Mononuclear cell (primary cell): ENCODE measurements at regions not wholly inside any gene's neighbourhood (a gene's known extent, or its start where the extent isn't known, plus 50 kb on each side); places are given as distances from the start of the nearest gene placed in this dataset.
"Not testable (repeated sequence)": the region's sequence is repeated elsewhere in the genome, so short reads cannot be mapped to it uniquely, and the experiment has no call there.

Source experiments
- H3K27me3 ChIP-seq: 2 replicates; pipeline ENCODE4 v1.6.0; 2011; ENCODE audit warnings: low read length, control low read depth; ENCODE audit not compliant: insufficient read depth
- H3K4me1 ChIP-seq: 2 replicates; pipeline ENCODE4 v1.5.1; 2011; ENCODE audit warnings: mild to moderate bottlenecking, low read length, control low read depth; ENCODE audit not compliant: insufficient read depth
- H3K4me3 ChIP-seq: 2 replicates; pipeline ENCODE4 v1.5.1; 2011; ENCODE audit warnings: mild to moderate bottlenecking, low read length, moderate library complexity
- H3K9me3 ChIP-seq: 2 replicates; pipeline ENCODE4 v1.5.1; 2011; ENCODE audit warnings: low read depth, mild to moderate bottlenecking, control low read depth, low read length

GRCh38 chr2:192411755-192412154 lies 217.0 kb upstream of the TMEFF2 start:
- H3K27me3 ChIP-seq, result no peaks in the 10 kb centered on the region
- no peaks in the 10 kb centered on the region for H3K9me3 ChIP-seq
- no peak overlapping the region for H3K4me3 ChIP-seq
- H3K4me1 ChIP-seq, result no peaks in the 10 kb centered on the region

- Histone ChIP-seq H3K9me3 (no peaks in the 10 kb centered on the region), H3K4me3 (no peak overlapping the region), H3K4me1 (no peaks in the 10 kb centered on the region), H3K27me3 (no peaks in the 10 kb centered on the region)
Measured at GRCh38 chr2:192410319-192410718, 215.6 kb upstream of the TMEFF2 start.

DNA sequence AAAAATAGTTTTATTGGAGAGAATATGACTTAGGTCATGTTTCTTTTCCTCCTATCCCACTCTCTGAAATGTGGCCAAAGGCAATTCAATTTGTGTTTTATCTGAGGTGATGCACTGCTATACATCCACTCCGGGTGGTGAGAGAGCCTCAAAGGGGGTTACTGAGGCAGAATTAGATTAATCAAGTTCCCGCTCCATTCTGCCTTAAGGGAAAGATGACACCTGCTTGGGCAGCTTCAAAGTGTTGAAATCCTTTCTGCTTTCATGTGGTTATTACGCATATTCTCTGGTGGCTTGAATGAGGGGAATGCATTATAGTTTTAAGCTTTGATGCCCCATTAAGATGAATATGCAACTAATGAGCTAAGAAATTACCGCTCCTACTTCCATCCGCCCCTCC lies 213.0 kb upstream of the TMEFF2 start:
- no peak overlapping the region for H3K4me3 ChIP-seq
- H3K4me1 ChIP-seq, result no peaks in the 10 kb centered on the region
- H3K27me3 ChIP-seq, result no peaks in the 10 kb centered on the region
- no peaks in the 10 kb centered on the region for H3K9me3 ChIP-seq

DNA sequence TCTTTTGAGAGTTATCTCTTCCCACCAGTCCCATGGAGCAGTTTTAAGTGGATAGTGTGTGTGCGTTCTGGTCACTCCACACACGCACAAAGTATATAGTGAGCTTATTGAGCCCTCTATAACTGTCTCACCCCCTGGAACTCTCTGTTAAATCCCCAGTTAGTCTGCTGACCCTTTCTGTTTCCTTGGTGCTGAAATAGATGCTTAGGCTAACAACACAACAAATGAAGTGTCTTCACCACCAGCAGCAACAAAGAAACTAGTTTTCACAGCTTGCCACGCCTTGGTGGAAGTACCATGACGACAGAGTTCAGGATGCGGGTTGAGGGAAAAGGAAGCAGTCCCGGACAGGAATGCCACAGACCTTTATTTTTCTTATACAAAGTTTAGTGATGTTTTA lies 203.5 kb upstream of the TMEFF2 start:
- Histone ChIP-seq H3K4me3 (no peak overlapping the region), H3K9me3 (no peaks in the 10 kb centered on the region), H3K4me1 (no peaks in the 10 kb centered on the region), H3K27me3 (no peaks in the 10 kb centered on the region)

DNA sequence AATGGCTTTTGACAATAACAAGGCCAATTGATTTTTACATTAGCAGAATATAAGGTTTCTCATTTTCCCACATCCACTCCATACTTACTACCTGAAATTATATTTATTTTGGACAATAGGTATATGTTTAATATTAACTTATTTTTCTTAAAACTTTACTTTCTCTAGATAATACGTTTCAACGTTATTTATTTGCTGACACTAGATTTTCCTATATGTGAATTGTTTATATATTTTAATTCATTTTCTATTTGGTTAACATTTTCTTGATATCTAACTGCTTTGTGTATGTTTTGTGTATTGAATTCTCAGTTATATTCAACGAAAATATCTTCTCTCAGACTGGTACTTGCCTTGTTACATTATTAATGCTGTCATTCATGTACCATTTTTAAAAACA lies 199.9 kb upstream of the TMEFF2 start:
- H3K4me1 ChIP-seq, result no peaks in the 10 kb centered on the region
- no peaks in the 10 kb centered on the region for H3K27me3 ChIP-seq
- no peaks in the 10 kb centered on the region for H3K9me3 ChIP-seq
- H3K4me3 ChIP-seq, result no peak overlapping the region

- no peaks in the 10 kb centered on the region for H3K27me3 ChIP-seq
- no peak overlapping the region for H3K4me3 ChIP-seq
- H3K4me1 ChIP-seq, result no peaks in the 10 kb centered on the region
- no peaks in the 10 kb centered on the region for H3K9me3 ChIP-seq
Measured at GRCh38 chr2:192391041-192391440, 196.3 kb upstream of the TMEFF2 start.

GRCh38 chr2:192390401-192390800 lies 195.7 kb upstream of the TMEFF2 start:
- no peaks in the 10 kb centered on the region for H3K4me1 ChIP-seq
- H3K4me3 ChIP-seq, result no peak overlapping the region
- H3K27me3 ChIP-seq, result no peaks in the 10 kb centered on the region
- H3K9me3 ChIP-seq, result no peaks in the 10 kb centered on the region

- H3K27me3 ChIP-seq, H3K4me1 ChIP-seq, H3K4me3 ChIP-seq, H3K9me3 ChIP-seq: not testable (repeated sequence)
Measured at GRCh38 chr2:192384191-192384590, 189.5 kb upstream of the TMEFF2 start.

GRCh38 chr2:192381082-192381481 lies 186.3 kb upstream of the TMEFF2 start:
- no peak overlapping the region for H3K4me3 ChIP-seq
- no peaks in the 10 kb centered on the region for H3K27me3 ChIP-seq
- H3K4me1 ChIP-seq, result no peaks in the 10 kb centered on the region
- no peaks in the 10 kb centered on the region for H3K9me3 ChIP-seq

GRCh38 chr2:192379736-192380135 lies 185.0 kb upstream of the TMEFF2 start:
- Histone ChIP-seq H3K4me3 (no peak overlapping the region), H3K4me1 (no peaks in the 10 kb centered on the region), H3K9me3 (no peaks in the 10 kb centered on the region), H3K27me3 (no peaks in the 10 kb centered on the region)

DNA sequence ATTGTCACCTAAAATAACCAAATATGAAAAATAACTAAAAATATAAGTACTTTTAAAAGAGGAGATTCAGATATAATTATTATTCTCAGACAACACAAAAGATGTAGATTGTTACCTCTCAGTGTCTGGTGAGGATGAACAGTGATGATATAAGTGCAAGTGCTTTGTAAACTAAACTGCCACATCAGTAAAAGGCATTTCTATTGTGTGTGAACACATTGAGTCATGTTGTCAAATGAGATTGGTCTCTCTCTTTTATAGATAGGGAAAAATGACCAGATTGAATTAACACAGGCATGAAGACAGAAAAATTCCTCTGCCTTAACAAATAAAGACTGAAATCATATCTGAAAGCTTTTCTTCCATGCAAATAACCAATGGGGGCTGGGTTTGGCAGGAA lies 182.4 kb upstream of the TMEFF2 start:
- Histone ChIP-seq H3K27me3 (no peaks in the 10 kb centered on the region), H3K4me1 (no peaks in the 10 kb centered on the region), H3K4me3 (no peak overlapping the region), H3K9me3 (no peaks in the 10 kb centered on the region)

DNA sequence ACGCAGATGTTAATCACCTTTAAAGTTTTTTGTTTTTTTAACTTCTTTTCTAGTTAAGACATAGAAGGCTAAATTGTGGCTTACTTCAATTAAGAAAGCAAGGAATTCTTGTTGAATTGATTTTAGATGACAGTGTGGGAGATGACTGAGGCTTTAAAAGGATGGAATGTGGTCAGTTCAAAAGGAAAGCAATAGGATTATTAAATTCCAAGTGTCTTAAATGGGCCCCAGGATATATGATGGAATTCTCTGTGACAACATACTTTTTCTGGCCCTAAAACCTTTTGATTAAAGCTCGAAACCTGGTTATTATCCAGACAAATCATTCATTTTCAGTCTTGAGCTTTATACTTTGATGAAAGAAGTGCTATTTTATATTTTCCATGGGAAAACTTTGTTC lies 179.0 kb upstream of the TMEFF2 start:
- no peaks in the 10 kb centered on the region for H3K9me3 ChIP-seq
- no peaks in the 10 kb centered on the region for H3K4me1 ChIP-seq

DNA sequence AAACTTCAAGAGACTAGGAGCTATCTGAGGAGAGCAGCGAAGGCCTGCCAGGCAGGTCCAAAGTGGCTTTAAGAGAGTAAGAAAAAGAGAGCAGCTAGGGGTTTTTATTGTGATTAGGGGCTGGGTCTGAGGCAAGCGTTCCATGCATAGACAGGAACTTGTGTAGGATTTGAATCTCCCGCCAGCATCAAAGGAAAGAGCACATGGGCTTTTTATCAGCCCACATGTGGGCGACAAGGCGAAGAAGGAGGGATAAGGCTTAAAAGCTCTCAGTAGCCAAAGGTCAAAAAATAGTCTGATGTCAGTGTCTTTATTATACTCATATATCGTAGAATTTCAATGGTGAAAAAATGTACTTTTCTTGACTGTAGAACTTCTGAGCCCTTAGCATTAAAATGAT lies 178.5 kb upstream of the TMEFF2 start:
- H3K9me3 ChIP-seq, result no peaks in the 10 kb centered on the region
- H3K27me3 ChIP-seq, result no peaks in the 10 kb centered on the region
- H3K4me3 ChIP-seq, result no peak overlapping the region
- no peaks in the 10 kb centered on the region for H3K4me1 ChIP-seq

More for the DNA sequence above, 179.0 kb upstream of the TMEFF2 start:
- Histone ChIP-seq H3K4me3 (no peak overlapping the region), H3K27me3 (no peaks in the 10 kb centered on the region)

DNA sequence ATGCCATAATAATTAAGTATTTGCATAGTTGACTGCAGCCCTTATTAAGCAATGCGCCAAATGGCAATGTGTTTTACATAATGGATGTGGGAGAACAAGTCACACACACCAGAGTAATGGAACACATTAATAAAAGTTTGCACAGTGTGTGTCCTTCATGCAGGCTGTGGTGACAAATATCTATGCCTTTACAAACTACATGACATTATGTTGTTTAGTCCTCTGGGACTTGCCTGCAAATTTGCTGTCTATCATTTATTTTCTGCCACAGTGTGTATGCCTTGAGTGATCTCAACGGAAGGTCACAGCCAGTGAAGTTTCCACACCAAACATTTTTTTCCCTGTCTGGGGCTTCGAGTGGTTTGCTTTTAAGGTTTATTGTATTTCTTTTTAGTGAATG lies 175.2 kb upstream of the TMEFF2 start:
- Histone ChIP-seq H3K27me3 (no peaks in the 10 kb centered on the region), H3K4me1 (no peaks in the 10 kb centered on the region), H3K4me3 (no peak overlapping the region), H3K9me3 (no peaks in the 10 kb centered on the region)

- H3K4me1 ChIP-seq, result no peaks in the 10 kb centered on the region
- H3K27me3 ChIP-seq, result no peaks in the 10 kb centered on the region
- no peak overlapping the region for H3K4me3 ChIP-seq
- H3K9me3 ChIP-seq, result no peaks in the 10 kb centered on the region
Measured at GRCh38 chr2:192357217-192357616, 162.5 kb upstream of the TMEFF2 start.

- Histone ChIP-seq H3K27me3 (no peaks in the 10 kb centered on the region), H3K4me3 (no peak overlapping the region), H3K9me3 (no peaks in the 10 kb centered on the region), H3K4me1 (no peaks in the 10 kb centered on the region)
Measured at GRCh38 chr2:192354512-192355244, 159.9 kb upstream of the TMEFF2 start.
